Gastroesophageal sphincter (tissue), 3 donors: ENCODE measurements at regions not wholly inside any gene's neighbourhood (a gene's known extent, or its start where the extent isn't known, plus 50 kb on each side); places are given as distances from the start of the nearest gene placed in this dataset.

ENCODE experiments used
- POLR2AphosphoS5 ChIP-seq: sonication (generic); formaldehyde crosslinking; IDR thresholded peaks from one replicate; pipeline ENCODE4 v1.6.1; 2017; ENCODE audit warnings: antibody characterized with exemption
- TF ChIP-seq, protein P1 (sequence below), 4 experiments: fragments of 200-600 bp in 2 of 4; fragments of 450-650 bp in 2 of 4; sonication (generic) in 1 of 4; IDR thresholded peaks; one replicate each; pipeline ENCODE4 v1.5.1; 2017 to 2019; ENCODE audit warnings: antibody characterized with exemption in 4 of 4, mild to moderate bottlenecking in 2 of 4, moderate library complexity in 2 of 4

DNA sequence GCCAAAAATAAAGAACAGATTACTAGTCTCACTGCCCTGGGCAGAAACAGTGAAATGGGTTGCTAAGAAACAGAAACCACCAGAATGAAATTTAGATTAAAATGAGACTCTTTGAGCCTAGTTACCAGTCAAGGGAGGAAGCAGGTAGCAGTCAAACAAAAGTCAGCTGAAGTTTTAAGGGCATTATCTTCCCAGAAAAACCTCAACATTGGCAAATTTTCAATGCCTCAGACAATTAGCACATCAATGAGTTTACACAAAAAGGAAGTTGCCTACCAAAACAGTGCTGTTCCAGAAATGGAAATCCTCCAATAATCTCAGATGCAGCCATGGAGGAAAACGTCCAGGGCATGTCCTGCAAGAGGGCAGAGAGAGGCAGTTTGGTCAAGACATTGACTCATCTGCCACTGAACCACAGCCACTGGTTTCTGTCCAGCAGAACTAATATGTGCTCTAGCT is 399.7 kb upstream of the ADGRB3 start:
- TF ChIP-seq, protein P1, sequence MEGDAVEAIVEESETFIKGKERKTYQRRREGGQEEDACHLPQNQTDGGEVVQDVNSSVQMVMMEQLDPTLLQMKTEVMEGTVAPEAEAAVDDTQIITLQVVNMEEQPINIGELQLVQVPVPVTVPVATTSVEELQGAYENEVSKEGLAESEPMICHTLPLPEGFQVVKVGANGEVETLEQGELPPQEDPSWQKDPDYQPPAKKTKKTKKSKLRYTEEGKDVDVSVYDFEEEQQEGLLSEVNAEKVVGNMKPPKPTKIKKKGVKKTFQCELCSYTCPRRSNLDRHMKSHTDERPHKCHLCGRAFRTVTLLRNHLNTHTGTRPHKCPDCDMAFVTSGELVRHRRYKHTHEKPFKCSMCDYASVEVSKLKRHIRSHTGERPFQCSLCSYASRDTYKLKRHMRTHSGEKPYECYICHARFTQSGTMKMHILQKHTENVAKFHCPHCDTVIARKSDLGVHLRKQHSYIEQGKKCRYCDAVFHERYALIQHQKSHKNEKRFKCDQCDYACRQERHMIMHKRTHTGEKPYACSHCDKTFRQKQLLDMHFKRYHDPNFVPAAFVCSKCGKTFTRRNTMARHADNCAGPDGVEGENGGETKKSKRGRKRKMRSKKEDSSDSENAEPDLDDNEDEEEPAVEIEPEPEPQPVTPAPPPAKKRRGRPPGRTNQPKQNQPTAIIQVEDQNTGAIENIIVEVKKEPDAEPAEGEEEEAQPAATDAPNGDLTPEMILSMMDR (IDR thresholded peaks at IDR 0.05): no peak
- TF ChIP-seq POLR2AphosphoS5: no peak
